AML-193 (cell line): ENCODE measurements at regions not wholly inside any gene's neighbourhood (a gene's known extent, or its start where the extent isn't known, plus 50 kb on each side); places are given as distances from the start of the nearest gene placed in this dataset.
"Not testable (repeated sequence)": the region's sequence is repeated elsewhere in the genome, so short reads cannot be mapped to it uniquely, and the experiment has no call there.

Experiments used
- DNase-seq, 2 experiments: peaks; one replicate each; lab custom pipeline; 2025; lab: John Stamatoyannopoulos, UW

DNA sequence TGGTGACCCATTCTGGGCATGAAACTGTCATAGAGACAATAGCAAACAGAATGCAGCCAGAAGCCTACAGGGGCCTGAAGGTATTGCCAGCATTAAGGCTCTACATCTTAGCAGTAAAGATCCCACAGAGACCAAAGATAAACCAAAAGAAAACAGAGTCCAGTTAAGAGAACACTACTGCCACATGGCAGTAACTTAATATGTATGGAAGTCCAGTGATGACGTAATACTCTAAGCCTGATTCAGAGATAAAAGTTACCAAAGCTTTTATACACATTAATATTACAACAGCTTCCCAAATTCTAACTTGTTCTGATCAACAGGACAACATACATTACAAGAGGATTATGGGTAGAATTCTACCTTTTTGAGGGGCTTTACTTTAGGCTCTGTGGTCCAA lies 371.5 kb downstream of the PRELID2 start:
- DNase-seq, result no peak

DNA sequence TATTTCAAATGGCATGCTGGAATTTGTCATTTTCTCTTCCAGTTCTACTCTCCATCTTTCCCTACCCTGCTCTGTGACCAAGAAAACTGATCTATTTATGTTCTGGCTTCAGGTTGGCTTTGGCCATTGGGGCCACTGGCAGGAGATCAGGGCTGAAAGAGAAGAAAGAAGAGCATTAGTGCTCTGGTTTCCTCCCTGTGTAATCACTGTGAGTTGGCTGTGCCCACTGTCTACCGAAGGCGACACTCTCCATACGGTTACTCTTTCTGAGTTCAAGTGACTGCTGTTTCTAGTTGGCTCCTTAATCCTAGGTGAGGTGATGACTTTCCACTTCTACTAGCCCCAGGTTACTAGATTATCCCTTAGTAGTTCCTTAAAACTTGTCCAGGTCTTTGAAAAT lies 372.6 kb downstream of the PRELID2 start:
- DNase-seq, result no peak

GRCh38 chr5:145450286-145450885 lies 384.8 kb downstream of the PRELID2 start:
- DNase-seq, result no peak

- no peak for DNase-seq
Measured at GRCh38 chr5:145449794-145450193, 385.3 kb downstream of the PRELID2 start.

- not testable (repeated sequence) for DNase-seq
Measured at GRCh38 chr5:145446875-145447274, 388.3 kb downstream of the PRELID2 start.

GRCh38 chr5:145446412-145446811 lies 388.7 kb downstream of the PRELID2 start:
- DNase-seq, result no peak

DNA sequence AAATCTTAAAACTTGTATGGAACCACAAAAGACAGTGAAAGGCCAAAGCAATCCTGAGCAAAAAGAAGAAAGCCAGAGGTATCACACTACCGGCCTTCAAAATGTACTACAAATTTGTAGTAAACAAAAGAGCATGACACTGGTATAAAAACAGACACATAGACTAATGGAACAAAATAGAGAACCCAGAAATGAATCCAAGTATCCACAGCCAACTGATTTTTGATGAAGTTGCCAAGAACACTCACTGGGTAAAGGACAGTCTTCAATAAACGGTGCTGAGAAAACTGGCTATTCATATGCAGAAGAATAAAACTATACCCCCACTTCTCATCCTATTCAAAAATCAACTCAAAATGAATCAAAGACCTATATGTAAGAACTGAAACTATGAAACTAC lies 390.1 kb downstream of the PRELID2 start:
- DNase-seq, result no peak

- no peak for DNase-seq
Measured at GRCh38 chr5:145443964-145444363, 391.2 kb downstream of the PRELID2 start.

DNA sequence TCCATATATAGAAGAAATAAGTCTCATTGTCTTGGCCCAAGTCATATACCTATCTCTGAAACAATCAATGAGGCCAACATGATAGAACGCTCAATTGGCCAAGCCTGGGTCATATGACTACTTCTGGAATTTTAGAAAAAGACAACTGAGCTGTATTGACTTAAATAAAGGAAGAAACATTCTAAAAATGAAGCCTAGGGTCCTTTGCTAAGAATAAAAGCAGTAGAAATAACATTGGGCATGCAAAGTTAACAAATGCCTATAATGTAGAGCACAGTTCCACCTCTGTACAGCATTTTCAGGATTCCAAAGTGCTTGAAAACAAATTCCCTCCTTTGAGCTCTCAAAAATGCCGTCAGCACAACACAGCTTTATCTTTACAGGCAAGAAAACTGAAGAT lies 391.8 kb downstream of the PRELID2 start:
- DNase-seq, result no peak

- DNase-seq, result not testable (repeated sequence)
Measured at GRCh38 chr5:145442661-145443060, 392.5 kb downstream of the PRELID2 start.

- no peak for DNase-seq
Measured at GRCh38 chr5:145441228-145441627, 393.9 kb downstream of the PRELID2 start.

- no peak for DNase-seq
Measured at GRCh38 chr5:145437627-145438026, 397.5 kb downstream of the PRELID2 start.

GRCh38 chr5:145433077-145433476 lies 402.1 kb downstream of the PRELID2 start:
- DNase-seq, result no peak

- no peak for DNase-seq
Measured at GRCh38 chr5:145429170-145429569, 406.0 kb downstream of the PRELID2 start.

GRCh38 chr5:145408048-145408341 lies 427.1 kb downstream of the PRELID2 start:
- DNase-seq, result no peak

DNA sequence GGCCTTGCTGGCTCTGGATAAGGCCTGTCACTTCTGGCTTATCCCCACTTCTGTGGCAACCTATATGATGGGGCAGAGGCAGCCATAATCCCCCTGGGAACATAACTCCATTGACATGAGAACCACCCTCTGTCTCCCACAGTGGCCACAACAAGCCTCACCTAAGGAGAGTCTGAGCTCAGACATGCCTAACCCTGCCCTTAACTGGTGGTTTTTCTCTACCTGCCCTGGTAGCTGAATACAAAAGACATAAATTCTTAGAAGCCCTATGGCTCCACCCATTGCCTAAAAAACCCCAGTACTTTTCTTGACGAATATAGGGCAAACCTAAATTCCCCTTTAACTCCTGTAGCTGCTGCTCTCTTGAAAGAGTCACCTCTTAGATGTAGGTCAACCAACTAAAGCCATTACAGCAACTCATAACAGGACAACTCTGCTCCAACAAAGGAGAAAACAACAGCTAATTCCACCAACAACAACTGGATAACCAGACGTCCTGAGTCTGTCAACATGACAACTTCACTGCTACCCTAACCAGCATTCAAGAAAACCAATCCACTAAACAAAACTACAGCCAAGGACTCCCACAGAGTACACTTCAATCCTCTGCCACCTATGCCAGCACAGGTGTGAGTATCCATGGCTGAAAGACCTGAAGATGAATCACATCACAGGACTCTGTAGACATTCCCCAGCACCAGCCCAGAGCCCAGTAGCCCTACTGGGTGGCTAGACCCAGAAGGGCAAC lies 427.7 kb downstream of the PRELID2 start:
- DNase-seq, result no peak

GRCh38 chr5:145403992-145404391 lies 431.1 kb downstream of the PRELID2 start:
- DNase-seq, result no peak

DNA sequence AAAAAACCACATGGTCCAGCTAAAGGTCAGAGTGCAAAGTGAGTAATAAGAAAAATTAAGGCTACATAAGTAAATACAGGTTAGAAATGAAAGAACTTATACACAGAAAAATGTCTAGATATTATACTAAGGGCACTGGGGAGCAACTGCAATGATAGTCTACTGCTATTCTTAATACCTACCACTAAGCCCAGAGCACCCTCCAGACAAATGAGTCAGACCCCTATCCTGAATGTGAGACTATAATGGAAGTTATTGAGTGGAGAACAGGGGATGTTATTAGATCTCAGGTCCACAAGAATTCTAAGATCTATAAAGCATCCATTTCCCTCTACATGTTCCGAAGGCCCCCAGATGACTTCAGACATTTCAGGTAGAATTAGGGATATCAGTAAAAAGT lies 438.3 kb downstream of the PRELID2 start:
- no peak for DNase-seq

GRCh38 chr5:145395151-145395550 lies 440.0 kb downstream of the PRELID2 start:
- not testable (repeated sequence) for DNase-seq

GRCh38 chr5:145393426-145393825 lies 441.7 kb downstream of the PRELID2 start:
- DNase-seq, result no peak

DNA sequence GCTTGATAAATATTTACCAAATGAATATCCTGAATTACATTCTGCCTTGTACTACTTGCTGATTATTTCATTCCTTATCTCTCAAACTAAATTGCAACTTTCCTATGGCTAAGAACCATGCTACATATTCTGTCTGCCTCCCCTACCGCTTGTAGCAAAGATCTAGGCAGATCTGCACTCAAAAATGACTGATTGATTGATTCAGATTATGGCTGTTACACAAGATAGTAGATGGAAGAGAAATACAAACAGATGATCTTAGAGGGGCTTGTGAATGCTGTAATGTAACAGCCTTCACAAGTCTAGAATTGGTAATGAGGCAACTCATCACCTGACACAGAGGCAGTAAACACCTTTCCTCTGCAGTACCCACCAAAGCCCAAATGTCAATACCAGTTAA lies 446.1 kb downstream of the PRELID2 start:
- no peak for DNase-seq

DNA sequence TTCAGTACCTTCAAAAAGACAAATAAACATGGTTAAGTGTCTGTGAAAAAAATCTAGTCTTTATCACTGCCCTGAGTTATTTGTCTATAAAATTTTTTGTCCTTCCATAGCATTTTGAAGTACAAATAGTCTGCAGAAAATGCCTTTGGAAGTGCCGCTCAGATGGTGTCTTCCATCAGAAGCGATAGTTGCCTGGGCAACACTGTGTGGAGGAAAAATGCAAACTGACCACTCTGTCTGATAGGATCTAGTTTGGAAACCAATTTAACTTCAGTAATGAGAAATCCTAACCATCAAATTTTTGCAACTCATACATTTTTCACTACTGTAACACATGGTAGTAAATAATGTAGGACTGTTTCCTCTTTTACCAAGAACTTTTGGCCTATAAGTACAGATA lies 449.9 kb downstream of the PRELID2 start:
- DNase-seq, result no peak

DNA sequence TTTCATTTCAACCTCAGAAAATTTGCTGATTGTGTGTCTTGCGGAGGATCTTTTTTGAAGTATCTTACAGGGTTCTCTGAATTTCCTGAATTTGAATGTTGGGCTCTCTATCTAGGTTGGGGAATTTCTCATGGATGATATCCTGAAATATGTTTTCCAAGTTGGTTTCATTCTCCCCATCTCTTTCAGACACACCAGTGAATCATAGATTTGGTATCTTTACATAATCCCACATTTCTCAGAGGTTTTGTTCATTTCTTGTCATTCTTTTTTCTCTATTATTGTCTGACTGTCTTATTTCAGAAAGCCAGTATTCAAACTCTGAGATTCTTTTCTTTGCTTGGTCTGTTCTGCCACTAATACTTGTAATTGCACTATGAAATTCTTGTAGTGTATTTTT lies 456.9 kb downstream of the PRELID2 start:
- DNase-seq, result no peak

DNA sequence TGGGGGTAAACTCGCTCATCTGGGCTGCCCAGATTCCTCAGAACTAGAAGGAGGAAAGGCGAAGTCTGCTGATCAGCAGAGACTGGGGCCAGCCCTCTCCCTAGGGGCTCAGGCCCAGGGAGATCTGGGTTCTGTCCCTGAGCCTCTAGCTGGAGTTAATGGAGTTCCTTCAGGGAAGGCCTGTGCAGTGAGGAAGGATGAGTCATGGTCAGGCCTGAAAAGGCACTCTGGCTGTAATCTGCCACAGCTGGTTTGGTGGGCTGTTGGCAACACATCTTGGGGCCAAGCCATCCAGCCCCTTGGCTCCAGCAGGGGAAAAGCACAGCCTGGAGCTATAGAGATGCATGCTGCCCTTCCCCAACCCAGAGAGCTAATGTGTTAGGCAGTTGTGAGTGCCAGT lies 459.6 kb downstream of the PRELID2 start:
- DNase-seq, result no peak
